ENCODE measurements at regions not wholly inside any gene's neighbourhood (a gene's known extent, or its start where the extent isn't known, plus 50 kb on each side); places are given as distances from the start of the nearest gene placed in this dataset.

DNA sequence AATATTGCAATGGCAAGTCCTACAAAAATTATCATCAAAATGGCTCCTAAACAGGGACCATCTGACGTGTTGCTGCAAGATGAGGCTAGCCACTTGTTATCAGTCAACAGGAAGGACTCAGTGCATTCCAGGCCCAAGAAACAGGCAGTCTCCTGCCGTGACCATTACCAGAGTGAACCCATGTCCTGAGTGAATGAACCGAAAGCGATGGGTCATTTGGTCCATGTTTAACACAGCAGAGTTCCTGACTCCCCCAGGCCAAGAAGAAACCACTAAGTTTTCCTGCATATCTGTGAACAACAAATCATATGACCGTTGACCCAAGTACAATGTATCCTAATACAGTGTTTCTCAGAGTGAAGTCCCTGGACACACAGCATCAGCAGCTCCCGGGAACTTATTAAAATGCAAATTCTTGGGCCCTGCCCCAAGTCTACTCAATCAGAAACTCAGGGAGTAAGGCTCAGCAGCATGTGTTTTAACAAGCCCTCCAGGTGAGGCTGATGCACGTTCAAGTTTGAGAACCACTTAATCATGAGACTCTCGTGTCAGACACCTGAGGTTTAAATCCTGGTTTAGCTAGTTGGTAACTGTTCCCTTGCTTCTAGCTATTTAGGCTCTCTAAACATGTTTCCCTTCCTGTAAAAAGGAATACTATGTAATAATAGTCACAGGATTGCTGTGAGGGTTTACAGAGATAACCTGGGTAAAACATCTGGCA, 429.4 kb upstream of the MAF start:
- no peak for DNase-seq

GRCh38 chr16:80029381-80029630, 428.8 kb upstream of the MAF start:
- no peak for DNase-seq

DNA sequence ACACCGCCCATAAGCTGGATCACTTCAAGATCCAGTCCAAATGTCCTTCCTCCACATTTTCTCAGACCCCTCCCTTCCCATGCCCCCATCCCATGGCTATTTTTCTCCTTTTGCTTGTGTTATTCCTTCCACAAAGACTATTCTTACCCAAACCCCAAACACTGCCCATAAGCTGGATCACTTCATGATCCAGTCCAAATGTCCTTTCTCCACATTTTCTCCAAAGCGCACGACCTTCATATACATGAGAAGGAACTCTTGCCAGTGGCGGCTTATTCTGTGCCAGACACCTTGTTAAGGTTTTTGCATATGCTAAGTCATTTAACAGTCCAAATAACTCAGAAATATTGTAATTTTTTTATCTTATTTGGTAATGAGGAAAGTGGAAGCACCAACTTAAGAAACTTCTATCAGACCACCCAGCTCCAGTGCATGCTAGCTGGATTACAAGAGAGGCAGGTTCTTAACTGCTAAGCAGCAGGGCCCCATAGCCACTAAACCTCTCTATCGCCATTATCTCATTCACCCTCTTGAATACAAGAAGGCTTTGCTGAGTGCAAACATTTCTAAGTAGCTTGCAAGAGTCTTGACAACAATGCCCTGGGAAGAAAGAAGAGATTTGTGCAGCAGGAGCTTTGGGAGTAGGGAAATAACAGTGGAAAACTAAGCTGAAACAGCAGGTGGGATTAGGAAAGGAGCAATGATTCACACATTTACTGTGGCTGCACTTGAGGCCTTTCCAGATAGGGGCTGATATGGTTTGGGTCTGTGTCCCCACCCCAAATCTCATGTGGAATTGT, 428.2 kb upstream of the MAF start:
- DNase-seq: no peak

- no peak for DNase-seq
These were observed 426.7 kb upstream of the MAF start for GRCh38 chr16:80027007-80027965.

DNA sequence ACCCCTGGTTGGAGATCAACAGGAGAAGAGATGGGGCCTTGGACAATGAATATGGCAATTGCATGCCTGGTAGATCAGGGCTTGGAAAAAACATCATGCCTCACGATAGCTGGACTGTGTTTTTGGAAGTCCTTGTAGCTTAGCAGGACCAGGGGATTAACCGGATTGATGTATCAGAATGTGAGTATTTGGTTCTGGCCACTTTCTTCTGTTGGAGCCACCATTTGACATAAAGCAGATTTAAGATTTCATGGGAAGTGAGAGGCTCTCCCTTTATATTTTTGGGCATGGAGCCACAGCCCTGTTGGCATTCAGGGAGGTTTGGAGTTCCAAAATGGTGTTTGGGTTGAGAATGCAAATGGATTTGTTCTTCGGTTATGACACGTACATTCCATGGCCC, 424.7 kb upstream of the MAF start:
- DNase-seq: no peak

DNA sequence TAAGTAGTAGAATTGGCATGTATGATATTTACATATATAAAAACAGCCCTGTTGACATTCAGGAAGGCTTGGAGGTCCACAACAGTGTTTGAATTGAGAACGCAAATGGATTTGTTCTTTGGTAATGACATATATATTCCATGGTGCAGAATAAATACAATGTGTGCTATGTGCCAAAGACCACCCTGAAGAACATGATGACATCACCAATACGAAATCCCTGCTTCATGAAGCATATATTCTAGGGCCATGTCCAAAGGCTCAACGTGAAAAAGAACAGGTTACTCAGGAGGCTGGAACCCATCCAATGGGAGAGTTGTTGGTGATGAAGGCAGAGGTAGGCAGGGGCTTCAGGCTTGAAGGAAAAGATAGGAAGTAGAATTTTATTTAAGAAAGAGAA, 423.9 kb upstream of the MAF start:
- no peak for DNase-seq

- no peak for DNase-seq
These were observed 423.3 kb upstream of the MAF start for GRCh38 chr16:80023865-80024264.

DNA sequence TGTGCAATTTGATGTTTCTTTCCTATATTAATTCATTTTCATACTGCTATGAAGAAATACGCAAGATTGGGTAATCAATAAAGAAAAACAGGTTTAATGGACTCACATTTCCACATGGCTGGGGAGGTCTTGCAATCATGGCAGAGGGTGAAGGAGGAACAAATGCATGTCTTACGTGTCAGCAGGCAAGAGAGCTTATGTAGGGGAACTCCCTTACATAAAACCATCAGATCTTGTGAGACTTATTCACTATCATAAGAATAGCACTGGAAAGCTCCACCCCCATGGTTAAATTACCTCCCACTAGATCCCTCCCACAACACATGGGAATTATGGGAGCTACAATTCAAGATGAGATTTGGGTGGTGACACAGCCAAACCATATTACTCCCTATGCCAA, 418.9 kb upstream of the MAF start:
- DNase-seq: no peak

DNA sequence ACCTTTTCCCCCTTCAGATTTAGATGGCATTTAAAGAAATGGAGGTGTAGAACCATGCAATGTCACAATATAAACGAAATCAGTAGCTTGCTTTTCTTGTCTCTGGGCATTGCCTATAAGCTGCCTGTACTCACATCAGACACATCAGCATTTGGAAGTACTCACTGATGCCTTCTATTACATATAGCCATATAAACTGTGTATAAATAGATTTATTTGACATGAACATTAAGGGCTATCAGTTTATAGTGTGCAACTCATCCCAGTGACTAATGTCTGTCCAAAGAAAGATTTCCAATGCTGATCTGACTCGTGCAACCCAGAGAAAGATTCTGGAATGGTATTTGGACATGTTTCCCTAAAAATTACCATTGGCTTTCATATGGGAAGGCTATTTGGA, 417.9 kb upstream of the MAF start:
- DNase-seq: no peak

DNA sequence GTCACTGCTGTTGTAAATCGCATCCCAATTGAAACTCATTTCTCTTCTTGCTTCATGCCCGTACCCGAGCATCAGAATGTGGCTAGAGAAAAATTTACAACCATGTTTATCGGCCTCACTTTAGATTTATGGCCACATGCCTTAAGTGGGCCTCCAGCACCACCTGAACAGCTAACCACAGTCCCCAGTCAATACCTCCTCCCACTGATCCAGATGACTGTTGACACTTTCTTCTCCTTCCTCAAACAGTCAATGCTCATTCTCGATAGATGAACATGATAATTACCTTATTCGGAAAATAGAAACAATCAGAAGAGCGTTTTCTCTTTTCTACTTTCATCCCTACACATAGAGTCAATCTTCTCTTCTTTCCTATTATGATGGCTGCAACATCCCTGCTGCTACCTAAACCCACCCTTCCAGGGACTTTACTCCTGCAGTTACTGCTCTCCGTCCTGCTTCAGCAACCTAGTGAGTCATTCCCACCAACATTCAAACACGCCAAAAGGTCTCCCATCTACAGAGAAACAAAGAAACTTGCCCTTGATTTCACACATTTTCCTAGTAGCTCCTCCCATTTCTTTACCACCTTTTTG, 416.3 kb upstream of the MAF start:
- DNase-seq: no peak

DNA sequence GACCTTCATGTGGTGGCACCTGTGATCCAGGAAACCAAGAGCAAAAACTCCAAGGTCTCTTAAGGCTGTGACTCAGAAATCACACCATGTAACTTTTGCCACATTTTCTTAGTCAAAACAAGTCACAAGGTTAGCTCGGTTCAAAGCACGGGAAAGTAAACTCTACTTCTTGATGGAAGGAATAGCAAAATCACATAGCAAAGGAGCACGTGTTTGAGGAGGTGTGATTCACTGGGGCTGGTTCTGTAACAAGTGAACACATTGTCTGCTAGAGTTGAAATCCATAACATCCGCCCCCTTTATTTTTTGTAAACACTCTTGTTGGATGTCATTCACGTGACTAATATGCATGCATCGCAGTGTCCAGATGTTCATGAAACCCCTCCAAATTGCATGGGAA, 415.0 kb upstream of the MAF start:
- no peak for DNase-seq

DNA sequence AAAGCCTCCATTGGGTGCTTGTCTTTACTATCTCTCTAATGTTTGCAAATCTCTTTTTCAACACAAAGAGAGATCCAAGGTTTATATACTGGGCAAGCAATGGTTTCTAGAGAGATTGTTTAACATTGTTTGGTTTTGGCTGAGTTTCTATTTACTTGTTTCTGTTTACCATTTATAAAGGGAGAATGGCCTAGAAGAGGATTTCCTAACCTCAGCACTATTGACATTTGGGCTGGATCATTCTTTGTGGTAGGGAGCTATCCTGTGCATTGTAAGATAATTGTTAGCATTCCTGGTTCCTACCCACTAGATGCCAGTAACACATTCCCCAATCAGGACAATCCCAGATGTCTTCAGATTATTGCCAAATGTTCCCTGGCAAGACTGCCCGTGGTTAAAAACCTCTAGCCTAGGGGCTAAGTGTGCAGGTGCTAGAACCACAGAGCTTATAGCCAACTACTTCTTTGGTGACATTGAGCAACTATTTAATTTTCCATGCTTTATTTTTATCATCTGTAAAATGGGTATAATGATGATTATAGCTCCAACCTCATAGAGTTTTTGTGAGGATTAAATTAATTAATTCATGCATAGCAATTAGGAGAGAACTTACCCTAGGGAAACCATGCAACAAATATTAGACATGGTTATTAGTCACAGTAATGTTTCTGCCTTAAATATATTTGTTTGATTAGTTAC, 413.9 kb upstream of the MAF start:
- DNase-seq: no peak

GRCh38 chr16:80012586-80012985, 412.0 kb upstream of the MAF start:
- no peak for DNase-seq

DNA sequence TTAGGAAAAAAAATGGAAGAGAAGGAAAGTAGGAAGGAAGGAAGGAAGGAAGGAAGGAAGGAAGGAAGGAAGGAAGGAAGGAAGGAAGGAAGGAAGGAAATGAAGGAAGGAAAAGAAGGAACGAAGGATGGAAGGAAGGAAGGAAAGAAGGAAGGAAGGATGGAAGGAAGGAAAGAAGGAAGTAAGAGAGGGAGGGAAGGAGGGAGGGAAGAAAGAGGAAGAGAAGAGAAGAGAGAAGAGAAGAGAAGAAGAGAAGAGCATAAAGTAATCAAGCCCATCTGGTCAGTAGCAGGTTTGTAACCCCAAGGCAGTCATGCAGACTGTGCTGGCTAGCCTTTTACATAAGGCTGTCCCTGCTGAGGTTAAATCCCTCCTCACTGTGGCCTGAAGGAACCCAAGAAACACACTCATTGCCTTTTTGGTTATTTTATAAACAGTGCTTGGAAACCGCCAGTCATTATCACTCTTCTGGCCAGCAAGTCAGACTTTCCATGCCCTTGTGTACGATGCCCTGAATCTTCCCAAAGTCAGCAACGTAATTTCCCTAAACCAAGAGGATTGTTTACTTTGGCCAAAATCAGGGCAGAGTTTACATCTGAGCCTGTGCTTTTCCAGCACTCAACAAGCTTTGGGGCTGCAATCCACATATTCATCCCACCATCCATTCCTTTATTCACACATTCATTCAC, 409.6 kb upstream of the MAF start:
- no peak for DNase-seq

DNA sequence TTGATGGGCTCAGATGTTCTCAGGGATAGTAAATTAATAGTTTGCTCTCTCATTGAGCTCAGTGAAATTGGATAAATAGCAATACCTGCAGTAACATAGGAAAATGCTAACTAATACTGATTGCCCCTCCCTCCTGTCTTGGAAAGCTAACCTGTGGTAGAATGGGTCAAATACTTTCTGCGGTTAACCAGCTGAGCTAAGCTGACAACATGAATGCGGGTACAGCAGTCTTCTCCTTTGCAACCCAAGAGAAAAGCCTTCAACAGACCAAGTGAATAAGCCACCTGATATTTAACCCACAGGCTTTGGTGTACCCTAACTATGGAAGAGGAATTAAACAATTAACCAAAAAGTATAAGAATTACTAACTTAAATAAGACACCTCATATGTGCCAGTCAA, 408.3 kb upstream of the MAF start:
- no peak for DNase-seq

GRCh38 chr16:80007231-80007630, 406.7 kb upstream of the MAF start:
- no peak for DNase-seq

GRCh38 chr16:80006241-80007215, 406.0 kb upstream of the MAF start:
- DNase-seq: no peak

- DNase-seq: no peak
These were observed 403.6 kb upstream of the MAF start for GRCh38 chr16:80004113-80004512.

DNA sequence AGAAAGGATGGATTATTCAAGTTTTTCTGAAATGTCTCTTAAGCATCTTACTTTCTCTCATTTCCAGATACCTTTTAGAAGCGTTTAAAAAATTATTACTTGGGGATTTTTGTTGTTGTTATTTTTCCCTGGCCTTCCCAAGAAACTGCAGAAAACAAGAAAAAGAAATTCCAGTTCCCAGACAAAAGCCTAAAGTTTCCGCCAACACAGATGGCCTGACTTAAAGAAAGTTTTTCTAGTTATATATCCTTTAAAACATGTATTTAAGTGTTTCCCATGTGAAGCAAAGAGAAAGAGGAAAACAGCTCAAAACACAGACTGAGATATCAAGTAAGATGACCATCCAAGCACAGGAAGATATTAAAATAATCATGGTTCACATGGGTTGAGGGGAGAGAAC, 401.7 kb upstream of the MAF start:
- no peak for DNase-seq

DNA sequence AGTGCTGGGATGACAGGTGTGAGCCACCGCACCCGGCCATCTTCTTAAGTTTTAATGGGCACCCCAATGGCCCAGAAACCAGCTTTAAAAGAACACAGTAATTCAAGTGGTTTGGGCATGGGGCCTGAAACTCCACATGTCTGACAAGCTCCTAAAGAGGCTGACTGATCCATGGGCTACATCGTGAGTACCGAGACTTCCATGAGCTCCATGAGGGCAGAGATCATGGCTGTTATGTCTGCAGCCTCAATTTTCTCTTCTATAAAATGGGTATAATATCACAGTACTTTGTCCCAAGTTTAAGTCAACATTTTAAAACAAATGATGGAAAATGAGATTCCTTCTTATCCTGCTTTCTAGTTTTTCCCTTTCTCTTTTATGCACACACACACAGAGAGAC, 397.6 kb upstream of the MAF start:
- no peak for DNase-seq

GRCh38 chr16:79997257-79997656, 396.7 kb upstream of the MAF start:
- no peak for DNase-seq

Data from AML-193 (cell line).